NCI-H1048 (cell line): ENCODE measurements at regions not wholly inside any gene's neighbourhood (a gene's known extent, or its start where the extent isn't known, plus 50 kb on each side); places are given as distances from the start of the nearest gene placed in this dataset.
"Not testable (repeated sequence)": the region's sequence is repeated elsewhere in the genome, so short reads cannot be mapped to it uniquely, and the experiment has no call there.

Experiments used
- DNase-seq: peaks from one replicate; lab custom pipeline; 2025; lab: John Stamatoyannopoulos, UW

GRCh38 chr3:104127830-104128229 is 1238.9 kb upstream of the ALCAM start:
- DNase-seq, result no peak

- DNase-seq, result no peak
Observed at GRCh38 chr3:104132566-104133403, 1233.9 kb upstream of the ALCAM start.

- DNase-seq, result no peak
Observed at GRCh38 chr3:104133630-104134029, 1233.1 kb upstream of the ALCAM start.

- DNase-seq, result no peak
Observed at GRCh38 chr3:104137116-104137515, 1229.6 kb upstream of the ALCAM start.

- DNase-seq, result no peak
Observed at GRCh38 chr3:104145164-104145563, 1221.5 kb upstream of the ALCAM start.

- DNase-seq, result no peak
Observed at GRCh38 chr3:104149154-104149553, 1217.6 kb upstream of the ALCAM start.

- DNase-seq, result no peak
Observed at GRCh38 chr3:104150724-104151123, 1216.0 kb upstream of the ALCAM start.

GRCh38 chr3:104154896-104155295 is 1211.8 kb upstream of the ALCAM start:
- DNase-seq, result no peak

GRCh38 chr3:104165866-104166265 is 1200.8 kb upstream of the ALCAM start:
- DNase-seq, result no peak

GRCh38 chr3:104168386-104168785 is 1198.3 kb upstream of the ALCAM start:
- DNase-seq, result no peak

- no peak for DNase-seq
Observed at GRCh38 chr3:104175696-104176095, 1191.0 kb upstream of the ALCAM start.

GRCh38 chr3:104176706-104177105 is 1190.0 kb upstream of the ALCAM start:
- no peak for DNase-seq

GRCh38 chr3:104178680-104179079 is 1188.0 kb upstream of the ALCAM start:
- DNase-seq, result no peak

GRCh38 chr3:104180906-104181305 is 1185.8 kb upstream of the ALCAM start:
- no peak for DNase-seq

GRCh38 chr3:104190681-104191080 is 1176.0 kb upstream of the ALCAM start:
- DNase-seq, result no peak

- no peak for DNase-seq
Observed at GRCh38 chr3:104198131-104198530, 1168.6 kb upstream of the ALCAM start.

GRCh38 chr3:104206925-104207324 is 1159.8 kb upstream of the ALCAM start:
- no peak for DNase-seq

GRCh38 chr3:104214277-104214676 is 1152.4 kb upstream of the ALCAM start:
- DNase-seq, result no peak

GRCh38 chr3:104214937-104215336 is 1151.8 kb upstream of the ALCAM start:
- no peak for DNase-seq

GRCh38 chr3:104219046-104219445 is 1147.7 kb upstream of the ALCAM start:
- not testable (repeated sequence) for DNase-seq

GRCh38 chr3:104234442-104235194 is 1132.1 kb upstream of the ALCAM start:
- no peak for DNase-seq

- no peak for DNase-seq
Observed at GRCh38 chr3:104244680-104245220, 1122.0 kb upstream of the ALCAM start.

GRCh38 chr3:104245261-104245660 is 1121.4 kb upstream of the ALCAM start:
- no peak for DNase-seq
